Stimulated activated CD8-positive, alpha-beta memory T cell treated with anti-CD3 and anti-CD28 coated beads, Interleukin-7, amount 100 ng/mL, for 48 hours (primary cell): ENCODE measurements at regions not wholly inside any gene's neighbourhood (a gene's known extent, or its start where the extent isn't known, plus 50 kb on each side); places are given as distances from the start of the nearest gene placed in this dataset.
"Not testable (repeated sequence)": the region's sequence is repeated elsewhere in the genome, so short reads cannot be mapped to it uniquely, and the experiment has no call there.

Experiments used
- DNase-seq, 2 donors: peaks; one replicate each; pipeline ENCODE4 v3.0.0-alpha.2; 2020; ENCODE audit warnings: low read depth in 1 of 2; ENCODE audit errors: extremely low read depth in 1 of 2

- no peak for DNase-seq
Measured at GRCh38 chr6:11387707-11388430, 149.7 kb upstream of the TMEM170B start.

DNA sequence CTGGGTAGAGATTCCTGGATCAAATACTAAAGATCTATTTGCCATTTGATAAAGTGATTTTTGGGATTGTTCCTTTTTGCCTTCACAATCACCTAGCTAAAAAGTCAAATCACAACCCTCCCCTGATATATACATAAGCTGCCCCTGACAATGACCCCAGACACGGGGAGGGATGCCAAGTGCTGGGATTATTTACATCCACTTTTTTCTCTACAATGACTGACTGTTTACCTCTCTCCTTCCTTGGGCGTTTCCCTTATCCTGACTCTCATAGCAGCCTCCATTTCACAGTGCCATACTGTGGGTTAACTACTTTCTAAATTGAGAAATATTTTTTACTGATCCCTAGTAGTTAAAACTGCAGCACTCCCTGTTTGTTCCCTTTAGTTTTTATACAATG lies 150.8 kb upstream of the TMEM170B start:
- DNase-seq = no peak

GRCh38 chr6:11386323-11386722 lies 151.2 kb upstream of the TMEM170B start:
- DNase-seq = no peak

DNA sequence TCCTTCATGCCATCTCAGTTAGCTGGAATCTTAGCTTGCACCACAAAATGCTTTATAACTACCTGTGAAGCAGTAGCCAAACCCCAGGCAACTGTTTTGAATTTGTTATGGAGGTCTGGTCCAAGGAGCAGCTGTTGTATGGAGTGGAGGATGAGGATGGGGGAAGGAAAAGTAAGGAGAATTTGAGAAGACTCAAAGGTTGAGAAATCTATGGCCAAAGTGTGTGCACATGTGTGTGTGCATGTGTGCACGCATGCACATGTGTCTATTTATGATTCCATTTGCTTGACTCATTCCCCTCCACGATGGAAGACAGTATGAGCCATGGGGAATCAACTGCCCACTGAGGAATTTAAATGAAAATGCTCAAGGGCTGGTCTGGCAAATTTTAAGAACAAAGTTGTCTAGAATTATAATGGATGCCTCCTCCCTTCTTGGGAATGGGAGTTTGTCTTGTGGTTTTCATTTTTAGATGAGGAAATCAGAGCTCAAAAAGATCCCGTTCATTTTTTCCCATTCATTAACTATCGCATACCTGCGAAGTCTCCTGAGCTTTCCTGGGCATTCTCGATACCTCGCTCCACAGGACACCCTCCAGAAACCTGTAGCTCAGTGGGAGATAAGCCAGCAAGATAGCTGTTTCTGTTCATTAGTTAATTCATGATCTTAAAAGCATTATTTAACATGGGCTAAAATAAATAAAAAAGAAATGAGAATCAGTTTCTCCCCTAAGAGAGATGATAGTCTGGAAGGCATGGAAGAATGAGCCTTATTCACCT lies 152.3 kb upstream of the NEDD9 start:
- no peak for DNase-seq

- DNase-seq = peak; percentile 33 to 44
Measured at GRCh38 chr6:11381801-11382513, 149.5 kb upstream of the NEDD9 start.

GRCh38 chr6:11380969-11381744 lies 148.7 kb upstream of the NEDD9 start:
- no peak for DNase-seq

GRCh38 chr6:11380549-11380948 lies 148.1 kb upstream of the NEDD9 start:
- DNase-seq = no peak

DNA sequence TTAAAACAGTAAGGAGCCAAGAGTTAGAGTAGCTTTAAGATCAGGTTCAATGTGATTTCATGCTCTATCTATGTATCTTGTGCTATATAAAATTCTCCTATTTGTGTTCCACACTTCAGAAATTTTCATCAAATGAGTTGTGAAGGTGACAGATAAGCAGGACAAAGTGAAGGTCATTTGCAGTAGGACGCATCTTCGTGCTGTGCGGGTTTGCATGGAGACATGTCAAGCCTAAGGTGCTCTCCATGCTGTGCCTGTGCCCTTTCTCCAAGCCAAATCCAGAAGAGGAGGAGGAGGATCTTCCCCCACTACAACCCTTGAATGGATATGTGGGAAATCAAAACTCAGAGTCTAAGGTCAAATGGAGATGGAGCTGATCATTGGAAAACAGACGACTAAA lies 147.3 kb upstream of the NEDD9 start:
- DNase-seq = no peak

- DNase-seq = no peak
Measured at GRCh38 chr6:11378639-11379038, 146.2 kb upstream of the NEDD9 start.

GRCh38 chr6:11374036-11375010 lies 141.9 kb upstream of the NEDD9 start:
- no peak for DNase-seq

GRCh38 chr6:11373208-11373607 lies 140.7 kb upstream of the NEDD9 start:
- DNase-seq = no peak

- DNase-seq = not testable (repeated sequence)
Measured at GRCh38 chr6:11372186-11372790, 139.8 kb upstream of the NEDD9 start.

DNA sequence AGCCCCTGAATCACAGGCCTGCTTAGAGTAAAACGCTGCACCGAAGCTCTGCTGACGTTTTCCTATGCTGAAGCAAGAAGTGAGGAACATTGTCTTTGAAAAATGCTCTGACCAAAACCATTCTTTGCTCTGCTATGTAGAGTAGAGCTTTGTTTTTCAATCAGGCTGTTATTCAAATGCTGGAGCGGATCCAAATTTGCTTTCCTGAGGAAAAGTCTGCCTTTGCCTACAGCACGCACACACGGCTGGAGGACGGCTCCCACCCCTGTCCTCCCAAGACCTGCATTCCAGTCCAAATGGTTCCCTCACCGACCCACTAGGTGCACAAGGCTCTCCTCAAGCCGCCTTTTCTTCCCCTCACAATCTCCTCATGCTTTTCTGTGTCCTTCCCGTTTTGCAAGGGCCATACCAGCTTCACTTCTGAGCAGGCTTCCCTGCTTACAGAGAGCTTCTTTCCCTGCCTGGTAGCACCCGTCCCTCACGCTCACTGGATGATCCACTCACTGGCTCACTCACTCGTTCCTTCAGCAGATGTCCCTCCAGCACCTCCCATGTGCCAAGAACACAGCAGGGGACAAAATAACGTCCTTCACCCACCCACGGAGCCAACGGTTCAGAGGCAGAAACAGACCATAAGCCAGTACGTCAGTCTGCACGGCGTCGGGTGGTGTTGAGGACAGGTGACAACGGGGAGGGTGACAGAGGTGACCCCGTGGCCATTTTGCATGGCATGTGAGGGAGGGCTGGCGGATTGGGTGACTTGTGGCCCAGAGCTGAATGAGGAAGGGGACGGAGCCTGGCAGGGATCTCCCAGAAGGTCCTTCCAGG lies 137.9 kb upstream of the NEDD9 start:
- no peak for DNase-seq

DNA sequence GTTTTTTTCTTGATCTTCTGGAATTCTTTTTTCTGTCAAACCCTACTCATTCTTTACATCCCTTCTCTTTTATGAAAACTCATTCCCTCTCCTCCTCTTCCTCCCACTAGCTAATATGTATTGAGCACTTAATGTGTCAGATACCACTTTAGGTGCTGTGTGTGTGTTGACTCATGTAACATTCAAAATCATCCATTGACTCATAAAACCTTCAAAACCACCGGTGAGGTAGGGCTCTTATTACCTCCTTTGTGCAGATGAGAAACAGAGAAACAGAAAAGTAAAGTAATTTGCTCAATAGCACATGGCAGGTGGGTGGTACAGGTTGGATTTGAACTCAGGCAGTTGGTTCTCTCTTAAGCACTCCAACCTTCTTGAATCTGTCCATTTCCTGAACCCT lies 136.3 kb upstream of the NEDD9 start:
- no peak for DNase-seq

DNA sequence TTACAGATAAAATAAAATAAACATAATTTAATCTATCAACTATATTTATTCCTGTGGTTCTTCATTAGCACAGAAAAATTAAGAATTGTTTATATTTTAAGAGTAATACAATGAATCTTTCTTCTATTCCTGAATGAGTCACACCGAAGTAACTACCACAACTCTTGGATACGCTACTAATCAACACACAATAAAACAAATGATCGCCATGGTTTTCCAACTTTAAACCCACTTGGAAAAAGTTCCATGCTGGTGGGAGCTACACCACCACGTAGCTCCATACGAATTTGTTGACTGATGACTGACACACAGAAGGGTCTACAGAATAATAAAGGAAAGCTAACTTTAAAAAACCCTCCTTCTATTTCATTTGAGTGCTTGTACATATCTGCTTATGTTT lies 135.8 kb upstream of the NEDD9 start:
- DNase-seq = no peak

GRCh38 chr6:11367638-11368199 lies 135.3 kb upstream of the NEDD9 start:
- DNase-seq = no peak

DNA sequence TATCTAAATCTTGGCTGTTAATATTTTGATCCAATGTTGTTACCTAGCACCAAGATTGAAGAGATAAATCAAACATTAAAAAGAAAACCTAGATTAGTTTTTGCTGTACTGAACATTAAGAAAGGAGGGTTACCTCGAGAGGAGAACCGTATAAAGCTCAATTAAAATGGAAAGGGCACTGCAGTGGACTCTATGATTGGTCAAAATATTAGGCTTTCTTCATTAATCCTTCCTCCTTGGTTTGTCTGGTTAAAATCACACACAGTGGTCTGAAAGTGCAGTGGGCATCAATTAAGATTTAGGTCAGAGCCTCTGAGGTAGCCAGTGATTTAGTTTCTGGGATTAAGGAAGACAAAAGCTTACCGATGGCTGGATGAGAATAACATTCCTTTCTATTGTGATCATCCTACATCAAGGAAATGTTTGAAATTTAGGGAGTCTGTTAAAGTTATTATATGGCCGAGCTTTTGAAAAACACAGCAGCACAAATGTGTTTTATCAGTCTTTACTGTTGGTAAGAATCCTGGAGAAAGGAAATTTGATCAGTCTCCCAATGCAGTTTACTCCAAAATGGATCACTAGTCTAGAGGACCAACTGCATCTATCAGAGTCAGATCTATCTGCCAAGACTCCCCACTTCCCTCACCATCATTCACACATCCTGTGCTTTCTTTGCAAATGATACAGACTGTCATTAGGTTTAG lies 134.6 kb upstream of the NEDD9 start:
- DNase-seq = no peak
